ENCODE measurements at regions not wholly inside any gene's neighbourhood (a gene's known extent, or its start where the extent isn't known, plus 50 kb on each side); places are given as distances from the start of the nearest gene placed in this dataset.

- DNase-seq (ENCODE audit: low read depth in 2 of 2, low spot score in 1 of 2) = no peak
These were observed 105.5 kb downstream of the LYPLAL1 start for GRCh38 chr1:219279017-219279770.

GRCh38 chr1:219278288-219278687 lies 104.6 kb downstream of the LYPLAL1 start:
- no peak for DNase-seq (ENCODE audit: low read depth in 2 of 2, low spot score in 1 of 2)

- no peak for DNase-seq (ENCODE audit: low read depth in 2 of 2, low spot score in 1 of 2)
These were observed 103.8 kb downstream of the LYPLAL1 start for GRCh38 chr1:219277304-219278105.

GRCh38 chr1:219276049-219276738 lies 102.5 kb downstream of the LYPLAL1 start:
- no peak for DNase-seq (ENCODE audit: low read depth in 2 of 2, low spot score in 1 of 2)

GRCh38 chr1:219273088-219273686 lies 99.5 kb downstream of the LYPLAL1 start:
- no peak for DNase-seq (ENCODE audit: low read depth in 2 of 2, low spot score in 1 of 2)

GRCh38 chr1:219271818-219272535 lies 98.3 kb downstream of the LYPLAL1 start:
- no peak for DNase-seq (ENCODE audit: low read depth in 2 of 2, low spot score in 1 of 2)

GRCh38 chr1:219269171-219269570 lies 95.5 kb downstream of the LYPLAL1 start:
- DNase-seq (ENCODE audit: low read depth in 2 of 2, low spot score in 1 of 2) = no peak

- no peak for DNase-seq (ENCODE audit: low read depth in 2 of 2, low spot score in 1 of 2)
These were observed 92.8 kb downstream of the LYPLAL1 start for GRCh38 chr1:219266524-219266923.

GRCh38 chr1:219265026-219265515 lies 91.4 kb downstream of the LYPLAL1 start:
- no peak for DNase-seq (ENCODE audit: low read depth in 2 of 2, low spot score in 1 of 2)

GRCh38 chr1:219264561-219264960 lies 90.9 kb downstream of the LYPLAL1 start:
- no peak for DNase-seq (ENCODE audit: low read depth in 2 of 2, low spot score in 1 of 2)
